ENCODE measurements at regions not wholly inside any gene's neighbourhood (a gene's known extent, or its start where the extent isn't known, plus 50 kb on each side); places are given as distances from the start of the nearest gene placed in this dataset.

DNA sequence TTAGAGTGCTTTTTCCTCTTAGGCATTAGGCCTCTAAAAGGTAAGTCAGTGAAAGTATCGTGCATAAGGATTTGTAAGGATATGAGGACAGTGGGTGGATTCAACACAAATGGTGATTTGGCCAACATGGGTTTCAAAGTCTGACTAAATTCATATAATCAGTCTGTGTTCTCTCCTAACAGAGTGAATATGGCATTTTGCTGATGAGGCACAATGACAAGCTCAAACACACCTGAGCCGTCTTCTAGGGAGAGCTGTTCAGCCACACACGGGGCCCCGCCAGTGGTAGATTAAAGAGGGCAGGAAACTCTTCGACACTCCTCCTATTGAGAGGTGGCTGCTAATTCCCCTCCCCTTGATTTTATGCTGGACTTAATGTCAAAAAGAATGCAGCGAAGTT is 59.5 kb upstream of the PROKR2 start:
- no peak overlapping the region for H2AFZ ChIP-seq
- H3K9me3 ChIP-seq (ENCODE audit: low read depth), result no peaks in the 10 kb centered on the region
- H3K9me2 ChIP-seq (ENCODE audit: insufficient read depth), result no peaks in the 10 kb centered on the region
- no peaks in the 10 kb centered on the region for H3K4me1 ChIP-seq (ENCODE audit: insufficient read depth)
- DNase-seq, result no peak
- in situ Hi-C loops (cut with MboI), result no loop called here
- H3K9ac ChIP-seq, result no peak overlapping the region
- no peaks in the 10 kb centered on the region for H3F3A ChIP-seq (ENCODE audit: insufficient read depth)
- no peak overlapping the region for H3K4me3 ChIP-seq
- no peaks in the 10 kb centered on the region for H3K79me2 ChIP-seq (ENCODE audit: insufficient read depth)
- WGBS, 2 experiments (ENCODE audit: low coverage in 1 of 2, low lambda C conversion rate in 2 of 2, missing lambda C conversion rate in 2 of 2), result 25 to 32% methylated on average over 6 of the region's 6 CpGs
- H3K27me3 ChIP-seq (replicated peaks; ENCODE audit: insufficient read depth), result peaks cover 8% of the 10 kb centered on the region
- no peak overlapping the region for H3K27ac ChIP-seq
- TF ChIP-seq EZH2phosphoT487 (IDR thresholded peaks at IDR 0.05; ENCODE audit: insufficient read depth, low read depth) (no peak), EZH2 (IDR thresholded peaks at IDR 0.05; ENCODE audit: insufficient read depth, poor library complexity, severe bottlenecking) (no peak)
- H4K20me1 ChIP-seq (ENCODE audit: insufficient read depth), result no peaks in the 10 kb centered on the region
- no peak overlapping the region for H3K4me2 ChIP-seq (ENCODE audit: unreplicated experiment)
- no peaks in the 10 kb centered on the region for H3K36me3 ChIP-seq (ENCODE audit: low read depth)

DNA sequence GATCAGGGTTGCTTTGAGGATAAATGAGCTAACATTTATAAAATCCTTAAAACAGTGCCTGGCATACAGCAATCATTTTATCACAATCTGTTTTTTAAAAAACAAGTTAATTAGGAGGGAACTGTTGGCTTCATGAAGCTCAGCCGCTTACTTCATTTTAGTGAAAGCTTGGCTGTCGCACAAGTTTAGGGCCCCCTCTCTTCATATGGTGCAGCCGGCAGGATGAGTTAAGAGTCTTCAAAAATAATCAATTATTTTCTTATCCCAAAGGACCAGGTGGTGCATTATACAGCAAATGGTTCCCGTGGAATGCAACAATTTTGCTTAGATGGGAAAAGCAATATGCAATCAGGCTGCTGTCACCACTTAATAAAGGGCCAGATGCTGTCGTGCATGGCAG is 57.4 kb upstream of the PROKR2 start:
- TF ChIP-seq EZH2phosphoT487 (IDR thresholded peaks at IDR 0.05; ENCODE audit: insufficient read depth, low read depth) (no peak), EZH2 (IDR thresholded peaks at IDR 0.05; ENCODE audit: insufficient read depth, poor library complexity, severe bottlenecking) (no peak)
- in situ Hi-C loops (cut with MboI), result no loop called here

DNA sequence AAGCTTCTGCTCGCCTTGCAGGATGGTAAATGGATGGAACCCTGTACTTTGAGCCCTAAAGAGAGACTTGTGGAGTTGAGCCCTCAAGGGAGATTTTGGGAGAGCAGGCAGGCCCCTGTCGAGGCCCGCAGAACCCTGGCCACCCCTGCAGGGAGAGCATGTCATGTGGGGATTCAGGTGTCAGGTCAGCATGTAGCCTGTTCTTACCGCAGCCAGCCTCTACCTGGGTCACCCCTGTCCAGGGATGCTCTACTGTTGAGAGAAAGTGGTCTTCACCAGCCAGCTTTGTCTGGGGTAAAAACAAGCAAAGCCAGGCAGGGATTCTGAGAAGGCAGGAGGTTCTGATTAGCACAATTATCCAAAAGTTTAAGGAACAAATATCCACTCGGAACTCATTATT is 55.6 kb upstream of the PROKR2 start:
- Histone ChIP-seq H2AFZ (no peak overlapping the region), H3K9ac (no peak overlapping the region), H3K36me3 (ENCODE audit: low read depth) (no peaks in the 10 kb centered on the region), H3K9me2 (ENCODE audit: insufficient read depth) (no peaks in the 10 kb centered on the region), H3K4me2 (ENCODE audit: unreplicated experiment) (no peak overlapping the region), H3F3A (ENCODE audit: insufficient read depth) (no peaks in the 10 kb centered on the region), H3K79me2 (ENCODE audit: insufficient read depth) (no peaks in the 10 kb centered on the region), H3K27me3 (replicated peaks; ENCODE audit: insufficient read depth) (peaks cover 8% of the 10 kb centered on the region), H3K4me1 (ENCODE audit: insufficient read depth) (no peaks in the 10 kb centered on the region), H3K4me3 (no peak overlapping the region), H3K9me3 (ENCODE audit: low read depth) (no peaks in the 10 kb centered on the region), H3K27ac (no peak overlapping the region), H4K20me1 (ENCODE audit: insufficient read depth) (no peaks in the 10 kb centered on the region)
- WGBS, 2 experiments (ENCODE audit: low coverage in 1 of 2, low lambda C conversion rate in 2 of 2, missing lambda C conversion rate in 2 of 2), result 34 to 42% methylated on average over 5 of the region's 5 CpGs
- no peak for DNase-seq
- in situ Hi-C loops (cut with MboI), result no loop called here
- TF ChIP-seq EZH2phosphoT487 (IDR thresholded peaks at IDR 0.05; ENCODE audit: insufficient read depth, low read depth) (no peak), EZH2 (IDR thresholded peaks at IDR 0.05; ENCODE audit: insufficient read depth, poor library complexity, severe bottlenecking) (no peak)

More for the DNA sequence above, 57.4 kb upstream of the PROKR2 start:
- no peaks in the 10 kb centered on the region for H3K4me1 ChIP-seq (ENCODE audit: insufficient read depth)
- no peak overlapping the region for H3K4me3 ChIP-seq
- H4K20me1 ChIP-seq (ENCODE audit: insufficient read depth), result no peaks in the 10 kb centered on the region
- H3K27me3 ChIP-seq (replicated peaks; ENCODE audit: insufficient read depth), result peaks cover 8% of the 10 kb centered on the region
- no peaks in the 10 kb centered on the region for H3K79me2 ChIP-seq (ENCODE audit: insufficient read depth)
- no peak overlapping the region for H3K9ac ChIP-seq
- H3K36me3 ChIP-seq (ENCODE audit: low read depth), result no peaks in the 10 kb centered on the region
- no peak overlapping the region for H2AFZ ChIP-seq
- WGBS, 2 experiments (ENCODE audit: low coverage in 1 of 2, low lambda C conversion rate in 2 of 2, missing lambda C conversion rate in 2 of 2), result 4% methylated on average over 5 of the region's 5 CpGs
- no peaks in the 10 kb centered on the region for H3F3A ChIP-seq (ENCODE audit: insufficient read depth)
- no peaks in the 10 kb centered on the region for H3K9me3 ChIP-seq (ENCODE audit: low read depth)
- H3K9me2 ChIP-seq (ENCODE audit: insufficient read depth), result no peaks in the 10 kb centered on the region
- H3K27ac ChIP-seq, result no peak overlapping the region
- no peak for DNase-seq
- no peak overlapping the region for H3K4me2 ChIP-seq (ENCODE audit: unreplicated experiment)

DNA sequence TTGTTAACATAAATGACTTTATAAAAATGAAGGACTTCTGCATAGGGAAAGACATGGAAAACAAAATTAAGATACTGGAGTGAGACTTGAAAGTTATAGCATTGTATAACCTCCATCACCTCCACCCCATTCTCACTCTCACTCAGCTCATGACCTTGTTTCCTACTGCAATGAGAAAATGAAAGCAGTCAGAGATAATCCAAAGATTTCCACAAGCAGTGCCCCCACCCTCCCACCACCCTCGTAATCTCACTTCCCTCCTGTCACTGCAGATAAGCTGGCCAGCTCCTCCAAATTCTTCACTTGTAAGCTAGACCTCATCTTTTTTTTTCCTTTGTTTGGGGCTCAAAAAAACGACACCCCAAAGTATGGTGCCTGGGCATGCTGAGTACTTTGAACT is 52.9 kb upstream of the PROKR2 start:
- no peak overlapping the region for H2AFZ ChIP-seq
- H3K27me3 ChIP-seq (replicated peaks; ENCODE audit: insufficient read depth), result peaks cover 8% of the 10 kb centered on the region
- no peaks in the 10 kb centered on the region for H3K9me2 ChIP-seq (ENCODE audit: insufficient read depth)
- H3K79me2 ChIP-seq (ENCODE audit: insufficient read depth), result no peaks in the 10 kb centered on the region
- no peak for DNase-seq
- H3K4me1 ChIP-seq (ENCODE audit: insufficient read depth), result no peaks in the 10 kb centered on the region
- no peak overlapping the region for H3K27ac ChIP-seq
- H3K4me2 ChIP-seq (ENCODE audit: unreplicated experiment), result no peak overlapping the region
- H3F3A ChIP-seq (ENCODE audit: insufficient read depth), result no peaks in the 10 kb centered on the region
- WGBS, 2 experiments (ENCODE audit: low coverage in 1 of 2, low lambda C conversion rate in 2 of 2, missing lambda C conversion rate in 2 of 2), result 9 to 23% methylated on average over 2 of the region's 2 CpGs
- in situ Hi-C loops (cut with MboI), result no loop called here
- TF ChIP-seq EZH2phosphoT487 (IDR thresholded peaks at IDR 0.05; ENCODE audit: insufficient read depth, low read depth) (no peak), EZH2 (IDR thresholded peaks at IDR 0.05; ENCODE audit: insufficient read depth, poor library complexity, severe bottlenecking) (no peak)
- H4K20me1 ChIP-seq (ENCODE audit: insufficient read depth), result no peaks in the 10 kb centered on the region
- H3K36me3 ChIP-seq (ENCODE audit: low read depth), result no peaks in the 10 kb centered on the region
- no peak overlapping the region for H3K9ac ChIP-seq
- H3K9me3 ChIP-seq (ENCODE audit: low read depth), result no peaks in the 10 kb centered on the region
- H3K4me3 ChIP-seq, result no peak overlapping the region
